GM12872 (cell line): ENCODE measurements at regions not wholly inside any gene's neighbourhood (a gene's known extent, or its start where the extent isn't known, plus 50 kb on each side); places are given as distances from the start of the nearest gene placed in this dataset.

Source experiments
- TF ChIP-seq, protein P1 (sequence below): IDR thresholded peaks from 3 replicates; pipeline ENCODE4 v1.5.1; 2011; ENCODE audit warnings: low read depth, mild to moderate bottlenecking, low read length, moderate library complexity; ENCODE audit not compliant: insufficient read depth

- TF ChIP-seq, protein P1, sequence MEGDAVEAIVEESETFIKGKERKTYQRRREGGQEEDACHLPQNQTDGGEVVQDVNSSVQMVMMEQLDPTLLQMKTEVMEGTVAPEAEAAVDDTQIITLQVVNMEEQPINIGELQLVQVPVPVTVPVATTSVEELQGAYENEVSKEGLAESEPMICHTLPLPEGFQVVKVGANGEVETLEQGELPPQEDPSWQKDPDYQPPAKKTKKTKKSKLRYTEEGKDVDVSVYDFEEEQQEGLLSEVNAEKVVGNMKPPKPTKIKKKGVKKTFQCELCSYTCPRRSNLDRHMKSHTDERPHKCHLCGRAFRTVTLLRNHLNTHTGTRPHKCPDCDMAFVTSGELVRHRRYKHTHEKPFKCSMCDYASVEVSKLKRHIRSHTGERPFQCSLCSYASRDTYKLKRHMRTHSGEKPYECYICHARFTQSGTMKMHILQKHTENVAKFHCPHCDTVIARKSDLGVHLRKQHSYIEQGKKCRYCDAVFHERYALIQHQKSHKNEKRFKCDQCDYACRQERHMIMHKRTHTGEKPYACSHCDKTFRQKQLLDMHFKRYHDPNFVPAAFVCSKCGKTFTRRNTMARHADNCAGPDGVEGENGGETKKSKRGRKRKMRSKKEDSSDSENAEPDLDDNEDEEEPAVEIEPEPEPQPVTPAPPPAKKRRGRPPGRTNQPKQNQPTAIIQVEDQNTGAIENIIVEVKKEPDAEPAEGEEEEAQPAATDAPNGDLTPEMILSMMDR, result no peak
Observed at GRCh38 chr4:14855719-14856061, 146.6 kb upstream of the CPEB2 start.

GRCh38 chr4:14856062-14856933 is 146.0 kb upstream of the CPEB2 start:
- TF ChIP-seq, protein P1, result no peak

DNA sequence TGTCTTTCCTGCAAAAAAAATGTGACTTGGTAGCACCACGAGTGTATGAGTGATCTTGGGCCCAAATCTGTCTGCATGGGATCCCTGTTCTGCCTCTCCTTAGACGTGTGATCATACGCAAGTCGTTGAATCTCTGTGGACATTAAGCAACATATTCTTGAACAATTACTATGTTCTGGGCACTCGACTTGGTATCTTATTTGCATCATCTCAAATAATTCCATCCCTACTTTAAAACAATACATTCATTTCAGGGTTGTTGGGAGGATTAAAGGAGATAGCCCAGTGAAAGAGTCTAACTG is 145.4 kb upstream of the CPEB2 start:
- TF ChIP-seq, protein P1, result no peak

DNA sequence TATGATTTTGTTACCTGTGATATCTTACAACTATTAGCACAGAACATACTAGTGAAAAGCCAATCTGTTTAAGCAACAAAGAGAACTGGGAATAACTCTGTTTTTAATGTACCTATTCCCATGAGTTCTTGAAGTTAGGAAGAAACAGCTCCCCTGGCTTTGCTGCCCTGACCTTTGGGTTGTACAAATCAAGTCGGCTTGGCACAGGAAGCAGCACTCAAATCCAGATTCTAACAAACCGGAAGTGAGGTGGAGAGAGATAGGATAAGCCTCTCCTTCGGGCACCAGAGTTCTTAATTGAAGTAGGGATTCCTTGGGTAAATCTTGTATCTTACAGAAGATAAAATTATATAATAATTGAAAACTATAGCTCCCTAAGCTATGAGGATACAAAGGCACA is 144.8 kb upstream of the CPEB2 start:
- TF ChIP-seq, protein P1, result no peak

- TF ChIP-seq, protein P1, result no peak
Observed at GRCh38 chr4:14857981-14858380, 144.3 kb upstream of the CPEB2 start.

DNA sequence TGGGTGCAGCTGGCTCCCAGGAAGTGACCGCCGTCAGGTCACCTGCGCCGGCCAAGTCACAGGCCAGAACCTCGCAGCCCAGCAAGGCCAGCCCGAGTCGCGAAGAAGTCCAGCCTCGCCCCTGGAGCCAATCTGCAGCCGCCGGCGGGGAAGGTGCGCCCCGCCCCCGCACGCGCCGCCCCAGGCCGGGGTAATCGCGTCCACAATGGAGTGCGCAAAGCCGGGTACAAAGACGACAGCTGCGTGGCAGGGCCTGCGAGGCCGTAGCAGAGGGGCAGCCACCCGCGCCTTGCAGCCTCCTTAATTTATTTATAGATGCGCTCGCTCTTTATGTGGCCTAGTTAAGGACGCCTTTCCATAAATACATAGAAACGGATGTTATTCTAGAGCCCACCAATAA is 139.4 kb upstream of the CPEB2 start:
- TF ChIP-seq, protein P1, result no peak

GRCh38 chr4:14863418-14864364 is 138.6 kb upstream of the CPEB2 start:
- TF ChIP-seq, protein P1, result no peak
